ENCODE measurements at regions not wholly inside any gene's neighbourhood (a gene's known extent, or its start where the extent isn't known, plus 50 kb on each side); places are given as distances from the start of the nearest gene placed in this dataset.

GRCh38 chr17:68122587-68122986, 87.1 kb downstream of the KPNA2 start:
- Histone ChIP-seq H3K27ac (ENCODE audit: low read depth, low read length) (no peak overlapping the region), H3K9ac (ENCODE audit: low read length) (no peak overlapping the region), H3K4me1 (ENCODE audit: control insufficient read depth, insufficient read depth, low read length) (no peaks in the 10 kb centered on the region), H3K36me3 (ENCODE audit: control insufficient read depth, insufficient read depth, low read length) (peaks cover 8% of the 10 kb centered on the region), H3K4me3 (ENCODE audit: low read length) (no peak overlapping the region), H3K27me3 (ENCODE audit: control insufficient read depth, insufficient read depth, low read length) (no peaks in the 10 kb centered on the region)

DNA sequence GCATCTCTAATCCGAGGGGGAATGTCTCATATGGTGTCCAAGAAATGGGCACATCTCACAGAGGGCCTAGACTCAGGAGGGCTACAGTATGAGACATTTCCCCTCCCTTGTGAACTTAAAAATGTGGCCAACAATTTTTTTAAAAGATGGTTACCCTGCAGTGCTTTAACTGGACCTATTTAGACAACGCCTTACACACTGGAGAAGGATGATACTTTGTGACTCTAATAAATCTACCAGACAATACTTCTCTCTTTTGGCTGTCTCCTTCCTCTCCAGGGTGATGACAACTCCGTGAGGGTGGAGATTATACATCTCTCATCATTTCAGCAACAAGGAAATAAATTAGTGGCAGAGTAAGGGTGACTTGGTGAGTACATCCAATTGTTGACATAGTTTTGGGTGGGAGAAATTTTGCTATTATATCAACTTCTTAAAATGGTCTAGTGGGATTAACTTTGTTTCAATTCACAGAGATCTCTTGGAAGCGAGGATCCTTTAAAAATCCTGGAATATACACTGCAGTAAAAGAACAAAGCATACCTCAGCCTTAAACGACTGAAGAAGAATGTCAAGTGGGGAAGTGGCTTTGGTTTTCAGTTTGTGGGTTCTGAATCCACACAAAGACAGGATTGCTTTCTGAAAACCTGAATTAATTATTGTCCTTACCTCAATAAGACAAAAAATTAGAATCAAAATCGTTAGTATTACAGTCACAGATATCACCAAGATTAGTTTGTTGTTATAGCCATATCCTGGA, 89.8 kb downstream of the KPNA2 start:
- Histone ChIP-seq H3K27ac (ENCODE audit: low read depth, low read length) (no peak overlapping the region), H3K27me3 (ENCODE audit: control insufficient read depth, insufficient read depth, low read length) (no peaks in the 10 kb centered on the region), H3K9ac (ENCODE audit: low read length) (no peak overlapping the region), H3K36me3 (ENCODE audit: control insufficient read depth, insufficient read depth, low read length) (peaks cover 7% of the 10 kb centered on the region), H3K4me1 (ENCODE audit: control insufficient read depth, insufficient read depth, low read length) (no peaks in the 10 kb centered on the region), H3K4me3 (ENCODE audit: low read length) (no peak overlapping the region)

GRCh38 chr17:68127914-68128313, 92.4 kb downstream of the KPNA2 start:
- Histone ChIP-seq H3K4me3 (ENCODE audit: low read length) (no peak overlapping the region), H3K27me3 (ENCODE audit: control insufficient read depth, insufficient read depth, low read length) (no peaks in the 10 kb centered on the region), H3K36me3 (ENCODE audit: control insufficient read depth, insufficient read depth, low read length) (peaks cover 3% of the 10 kb centered on the region)

DNA sequence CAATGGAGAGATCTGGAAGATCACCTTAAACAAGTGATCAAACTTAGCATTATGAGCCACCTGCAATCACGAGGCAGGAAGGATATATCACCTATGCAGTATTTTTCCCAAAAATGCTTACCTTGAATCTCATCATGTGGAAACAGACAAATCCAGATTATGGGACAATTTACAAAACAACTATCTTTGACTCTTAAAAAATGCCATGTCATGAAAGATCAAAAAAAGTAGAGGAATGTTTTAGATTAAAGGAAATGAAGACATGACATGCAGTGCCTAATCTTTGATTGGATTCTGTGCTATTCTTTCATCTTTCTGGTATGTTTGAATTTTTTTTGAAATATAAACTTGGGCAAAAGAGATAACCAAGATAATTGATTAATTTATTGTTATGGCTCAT, 95.9 kb downstream of the KPNA2 start:
- Histone ChIP-seq H3K4me3 (ENCODE audit: low read length) (no peak overlapping the region), H3K36me3 (ENCODE audit: control insufficient read depth, insufficient read depth, low read length) (peaks cover 7% of the 10 kb centered on the region), H3K27me3 (ENCODE audit: control insufficient read depth, insufficient read depth, low read length) (no peaks in the 10 kb centered on the region), H3K9ac (ENCODE audit: low read length) (no peak overlapping the region), H3K4me1 (ENCODE audit: control insufficient read depth, insufficient read depth, low read length) (no peaks in the 10 kb centered on the region), H3K27ac (ENCODE audit: low read depth, low read length) (no peak overlapping the region)

More at GRCh38 chr17:68127914-68128313, 92.4 kb downstream of the KPNA2 start:
- Histone ChIP-seq H3K9ac (ENCODE audit: low read length) (no peak overlapping the region), H3K27ac (ENCODE audit: low read depth, low read length) (no peak overlapping the region), H3K4me1 (ENCODE audit: control insufficient read depth, insufficient read depth, low read length) (no peaks in the 10 kb centered on the region)

GRCh38 chr17:68133346-68134045, 98.0 kb downstream of the KPNA2 start:
- no peak overlapping the region for H3K27ac ChIP-seq (ENCODE audit: low read depth, low read length)
- no peak overlapping the region for H3K9ac ChIP-seq (ENCODE audit: low read length)
- H3K36me3 ChIP-seq (ENCODE audit: control insufficient read depth, insufficient read depth, low read length) = peaks cover 5% of the 10 kb centered on the region

GRCh38 chr17:68134046-68134637, 98.6 kb downstream of the KPNA2 start:
- Histone ChIP-seq H3K4me1 (ENCODE audit: control insufficient read depth, insufficient read depth, low read length) (no peaks in the 10 kb centered on the region), H3K4me3 (ENCODE audit: low read length) (no peak overlapping the region), H3K9ac (ENCODE audit: low read length) (no peak overlapping the region), H3K27me3 (ENCODE audit: control insufficient read depth, insufficient read depth, low read length) (no peaks in the 10 kb centered on the region), H3K27ac (ENCODE audit: low read depth, low read length) (no peak overlapping the region), H3K36me3 (ENCODE audit: control insufficient read depth, insufficient read depth, low read length) (peaks cover 4% of the 10 kb centered on the region)

More at GRCh38 chr17:68133346-68134045, 98.0 kb downstream of the KPNA2 start:
- no peak overlapping the region for H3K4me3 ChIP-seq (ENCODE audit: low read length)
- H3K27me3 ChIP-seq (ENCODE audit: control insufficient read depth, insufficient read depth, low read length) = no peaks in the 10 kb centered on the region
- H3K4me1 ChIP-seq (ENCODE audit: control insufficient read depth, insufficient read depth, low read length) = no peaks in the 10 kb centered on the region

DNA sequence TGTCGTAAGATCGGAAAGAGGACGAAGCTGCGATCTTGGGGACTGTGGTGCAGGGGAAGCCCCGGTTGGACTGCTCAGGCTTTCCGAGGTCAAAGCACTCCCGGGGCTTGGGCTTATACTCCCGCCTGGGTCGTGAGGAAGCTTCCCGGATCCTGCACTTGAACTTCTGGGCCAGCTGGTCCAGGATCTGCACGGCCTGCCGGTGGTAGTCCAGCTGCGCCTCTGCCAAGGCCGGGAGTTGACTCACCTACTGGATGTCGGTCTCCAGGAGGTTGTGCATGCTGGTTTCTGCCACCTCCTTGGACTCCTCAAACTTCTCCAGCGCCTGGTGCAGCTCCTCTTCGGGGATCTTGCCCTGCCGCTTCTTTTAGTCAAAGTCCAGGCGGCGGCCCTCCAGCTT, 99.2 kb downstream of the KPNA2 start:
- no peak overlapping the region for H3K9ac ChIP-seq (ENCODE audit: low read length)
- no peak overlapping the region for H3K27ac ChIP-seq (ENCODE audit: low read depth, low read length)
- H3K4me1 ChIP-seq (ENCODE audit: control insufficient read depth, insufficient read depth, low read length) = no peaks in the 10 kb centered on the region
- no peak overlapping the region for H3K4me3 ChIP-seq (ENCODE audit: low read length)
- H3K27me3 ChIP-seq (ENCODE audit: control insufficient read depth, insufficient read depth, low read length) = no peaks in the 10 kb centered on the region
- peaks cover 4% of the 10 kb centered on the region for H3K36me3 ChIP-seq (ENCODE audit: control insufficient read depth, insufficient read depth, low read length)

- Histone ChIP-seq H3K9ac (ENCODE audit: low read length) (no peak overlapping the region), H3K27me3 (ENCODE audit: control insufficient read depth, insufficient read depth, low read length) (no peaks in the 10 kb centered on the region), H3K4me1 (ENCODE audit: control insufficient read depth, insufficient read depth, low read length) (no peaks in the 10 kb centered on the region), H3K4me3 (ENCODE audit: low read length) (no peak overlapping the region), H3K27ac (ENCODE audit: low read depth, low read length) (no peak overlapping the region), H3K36me3 (ENCODE audit: control insufficient read depth, insufficient read depth, low read length) (peaks cover 4% of the 10 kb centered on the region)
Measured at GRCh38 chr17:68135141-68135887, 99.8 kb downstream of the KPNA2 start.

DNA sequence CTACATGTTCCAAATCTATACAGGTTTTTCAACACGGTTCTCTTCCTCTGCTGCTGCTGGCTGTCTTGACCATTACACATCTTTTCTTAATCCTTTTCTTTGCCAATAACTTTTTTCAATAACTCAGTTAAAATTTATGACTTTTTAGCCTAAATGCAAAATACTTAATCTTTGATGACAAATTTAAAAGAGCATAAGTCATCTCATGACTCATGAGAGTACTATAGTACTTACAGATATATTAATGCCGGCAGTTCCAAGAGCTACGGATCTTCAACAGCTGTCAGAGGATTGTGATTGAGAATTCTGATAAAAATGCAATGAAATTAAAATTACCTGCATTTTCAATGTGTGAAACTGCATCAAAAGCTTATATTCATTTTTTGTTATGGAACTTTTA, 105.5 kb downstream of the KPNA2 start:
- no peaks in the 10 kb centered on the region for H3K36me3 ChIP-seq (ENCODE audit: control insufficient read depth, insufficient read depth, low read length)
- H3K27ac ChIP-seq (ENCODE audit: low read depth, low read length) = no peak overlapping the region
- no peak overlapping the region for H3K4me3 ChIP-seq (ENCODE audit: low read length)
- no peaks in the 10 kb centered on the region for H3K27me3 ChIP-seq (ENCODE audit: control insufficient read depth, insufficient read depth, low read length)
- no peaks in the 10 kb centered on the region for H3K4me1 ChIP-seq (ENCODE audit: control insufficient read depth, insufficient read depth, low read length)
- H3K9ac ChIP-seq (ENCODE audit: low read length) = no peak overlapping the region

DNA sequence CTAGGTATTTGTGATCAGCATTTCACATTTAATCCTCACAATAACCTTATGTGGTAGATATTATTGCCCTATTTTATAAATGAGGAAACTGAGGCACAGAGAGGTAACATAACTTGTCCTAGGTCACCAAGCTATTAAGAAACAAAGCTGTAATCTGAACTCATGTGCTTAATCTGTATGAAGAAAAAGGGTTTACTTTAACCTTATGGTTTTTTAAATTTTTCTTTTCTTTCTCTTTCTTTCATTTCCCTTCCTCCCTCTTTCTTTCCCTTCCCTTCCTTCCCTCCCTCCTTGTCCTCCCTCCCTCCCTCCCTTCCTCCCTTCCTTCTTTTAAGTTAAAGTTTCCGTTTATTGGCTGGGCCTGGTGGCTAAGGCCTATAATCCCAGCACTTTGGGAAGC, 105.2 kb upstream of the AMZ2 start:
- H3K4me3 ChIP-seq (ENCODE audit: low read length) = no peak overlapping the region
- H3K4me1 ChIP-seq (ENCODE audit: control insufficient read depth, insufficient read depth, low read length) = no peaks in the 10 kb centered on the region
- H3K36me3 ChIP-seq (ENCODE audit: control insufficient read depth, insufficient read depth, low read length) = no peaks in the 10 kb centered on the region
- no peaks in the 10 kb centered on the region for H3K27me3 ChIP-seq (ENCODE audit: control insufficient read depth, insufficient read depth, low read length)
- H3K27ac ChIP-seq (ENCODE audit: low read depth, low read length) = no peak overlapping the region
- no peak overlapping the region for H3K9ac ChIP-seq (ENCODE audit: low read length)

DNA sequence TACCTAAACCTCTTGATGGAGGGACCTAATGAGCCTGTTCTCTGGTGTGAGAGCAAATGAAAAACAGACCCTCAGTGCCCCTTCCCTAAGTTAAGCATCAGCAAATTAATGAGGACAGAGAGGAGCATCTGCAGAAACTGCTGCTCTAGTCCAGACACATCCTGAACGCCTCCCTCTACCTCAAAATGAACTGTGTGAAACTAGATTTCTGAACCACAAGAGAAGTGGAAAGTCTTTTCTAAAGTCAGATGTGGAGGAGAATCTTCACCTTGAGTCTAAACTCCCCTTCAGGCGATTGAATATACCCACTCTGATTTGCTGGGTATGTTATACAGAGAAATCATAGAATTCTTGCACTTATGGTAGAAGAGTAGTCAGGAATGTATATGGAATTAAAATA, 104.4 kb upstream of the AMZ2 start:
- Histone ChIP-seq H3K9ac (ENCODE audit: low read length) (no peak overlapping the region), H3K4me3 (ENCODE audit: low read length) (no peak overlapping the region), H3K27me3 (ENCODE audit: control insufficient read depth, insufficient read depth, low read length) (no peaks in the 10 kb centered on the region), H3K4me1 (ENCODE audit: control insufficient read depth, insufficient read depth, low read length) (no peaks in the 10 kb centered on the region), H3K36me3 (ENCODE audit: control insufficient read depth, insufficient read depth, low read length) (no peaks in the 10 kb centered on the region), H3K27ac (ENCODE audit: low read depth, low read length) (no peak overlapping the region)

DNA sequence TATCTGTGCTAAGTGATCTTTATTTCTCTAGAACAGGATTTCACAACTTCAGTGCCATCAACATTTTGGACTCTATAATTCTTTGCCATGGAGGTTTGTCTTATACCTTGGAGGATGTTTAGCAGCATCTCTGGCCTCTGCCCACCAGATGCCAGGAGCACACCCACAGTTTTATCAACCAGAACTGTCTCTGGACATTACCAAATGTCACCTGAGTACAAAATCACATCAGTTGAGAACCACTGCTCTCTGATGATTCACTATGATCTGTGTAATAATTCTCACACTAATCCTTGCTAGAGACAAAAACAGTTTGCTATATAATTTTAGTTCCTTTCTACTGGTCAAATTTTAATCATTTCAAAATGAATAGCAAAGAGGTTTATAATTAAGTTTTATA, 102.8 kb upstream of the AMZ2 start:
- H3K9ac ChIP-seq (ENCODE audit: low read length) = no peak overlapping the region
- H3K27ac ChIP-seq (ENCODE audit: low read depth, low read length) = no peak overlapping the region
- no peaks in the 10 kb centered on the region for H3K36me3 ChIP-seq (ENCODE audit: control insufficient read depth, insufficient read depth, low read length)
- no peaks in the 10 kb centered on the region for H3K27me3 ChIP-seq (ENCODE audit: control insufficient read depth, insufficient read depth, low read length)
- H3K4me3 ChIP-seq (ENCODE audit: low read length) = no peak overlapping the region
- no peaks in the 10 kb centered on the region for H3K4me1 ChIP-seq (ENCODE audit: control insufficient read depth, insufficient read depth, low read length)

All from rectal smooth muscle tissue (tissue), 1 donor.